Liver (tissue), 3 donors: ENCODE measurements at regions not wholly inside any gene's neighbourhood (a gene's known extent, or its start where the extent isn't known, plus 50 kb on each side); places are given as distances from the start of the nearest gene placed in this dataset.

Source experiments
- CTCF ChIP-seq: fragments of 150-350 bp; IDR thresholded peaks from 2 replicates; pipeline ENCODE4 v1.5.1; 2017; ENCODE audit warnings: improper control_type of control experiment, low read depth, low read length; ENCODE audit not compliant: missing input control
- FOXA1 ChIP-seq: IDR thresholded peaks from 2 replicates; pipeline ENCODE4 v1.6.1; 2016; ENCODE audit warnings: antibody characterized with exemption
- MAX ChIP-seq: IDR thresholded peaks from 2 replicates; pipeline ENCODE4 v1.6.1; 2016; ENCODE audit warnings: antibody characterized with exemption
- REST ChIP-seq: IDR thresholded peaks from 2 replicates; pipeline ENCODE4 v1.6.1; 2016; ENCODE audit warnings: antibody characterized with exemption, mild to moderate bottlenecking
- TAF1 ChIP-seq: conservative IDR thresholded peaks from 2 replicates; pipeline ENCODE4 v1.6.1; 2016; ENCODE audit warnings: antibody characterized with exemption, mild to moderate bottlenecking
- donor health status: healthy.
- donor health status: healthy.

- TF ChIP-seq MAX (no peak), FOXA1 (no peak), CTCF (no peak), REST (no peak), TAF1 (no peak)
Measured at GRCh38 chr5:92505145-92505544, 1075.9 kb downstream of the NR2F1-AS1 start.
